ENCODE measurements at regions not wholly inside any gene's neighbourhood (a gene's known extent, or its start where the extent isn't known, plus 50 kb on each side); places are given as distances from the start of the nearest gene placed in this dataset.

DNA sequence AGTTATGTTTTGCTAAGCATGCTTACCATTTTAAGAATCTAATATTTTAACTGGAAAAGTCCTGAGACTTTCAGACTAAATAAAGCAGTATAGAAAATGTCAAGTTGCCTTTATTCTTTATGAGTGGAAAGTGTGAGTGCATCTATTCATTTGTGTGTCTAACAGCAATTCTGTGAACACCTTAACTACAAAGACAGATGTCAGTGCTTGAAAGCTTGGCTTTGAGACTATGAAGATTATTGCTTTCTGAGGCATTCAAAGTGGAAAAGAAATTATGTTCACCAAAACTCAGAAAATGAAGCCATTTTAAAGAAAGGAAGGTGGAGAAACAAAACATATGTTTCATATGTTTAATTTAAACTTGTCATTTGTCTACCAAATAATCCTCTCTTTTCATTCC is 294.5 kb upstream of the SEMA3C start:
- H3K9me2 ChIP-seq (replicated peaks; ENCODE audit: low read depth, low read length), result no peaks in the 10 kb centered on the region
- no peaks in the 10 kb centered on the region for H4K20me1 ChIP-seq (ENCODE audit: insufficient read depth, low read length, poor library complexity, severe bottlenecking)
- H3K4me2 ChIP-seq (ENCODE audit: low read depth, low read length, poor library complexity, severe bottlenecking), result no peak overlapping the region
- H3K4me1 ChIP-seq (ENCODE audit: insufficient read depth, low read length, poor library complexity, severe bottlenecking), result no peaks in the 10 kb centered on the region
- H3K36me3 ChIP-seq (ENCODE audit: insufficient read depth, low read length), result no peaks in the 10 kb centered on the region
- H3K79me2 ChIP-seq (ENCODE audit: insufficient read depth, low read length), result no peaks in the 10 kb centered on the region
- H3K27me3 ChIP-seq (ENCODE audit: insufficient read depth, low read length, poor library complexity, severe bottlenecking), result no peaks in the 10 kb centered on the region
- H3K9me3 ChIP-seq (ENCODE audit: insufficient read depth, low read depth, low read length), result no peaks in the 10 kb centered on the region
- H3K9ac ChIP-seq (ENCODE audit: low read depth, low read length, poor library complexity, severe bottlenecking), result no peak overlapping the region
- TF ChIP-seq EZH2phosphoT487 (IDR thresholded peaks at IDR 0.05; ENCODE audit: borderline replicate concordance), result no peak
- TF ChIP-seq, protein P1, sequence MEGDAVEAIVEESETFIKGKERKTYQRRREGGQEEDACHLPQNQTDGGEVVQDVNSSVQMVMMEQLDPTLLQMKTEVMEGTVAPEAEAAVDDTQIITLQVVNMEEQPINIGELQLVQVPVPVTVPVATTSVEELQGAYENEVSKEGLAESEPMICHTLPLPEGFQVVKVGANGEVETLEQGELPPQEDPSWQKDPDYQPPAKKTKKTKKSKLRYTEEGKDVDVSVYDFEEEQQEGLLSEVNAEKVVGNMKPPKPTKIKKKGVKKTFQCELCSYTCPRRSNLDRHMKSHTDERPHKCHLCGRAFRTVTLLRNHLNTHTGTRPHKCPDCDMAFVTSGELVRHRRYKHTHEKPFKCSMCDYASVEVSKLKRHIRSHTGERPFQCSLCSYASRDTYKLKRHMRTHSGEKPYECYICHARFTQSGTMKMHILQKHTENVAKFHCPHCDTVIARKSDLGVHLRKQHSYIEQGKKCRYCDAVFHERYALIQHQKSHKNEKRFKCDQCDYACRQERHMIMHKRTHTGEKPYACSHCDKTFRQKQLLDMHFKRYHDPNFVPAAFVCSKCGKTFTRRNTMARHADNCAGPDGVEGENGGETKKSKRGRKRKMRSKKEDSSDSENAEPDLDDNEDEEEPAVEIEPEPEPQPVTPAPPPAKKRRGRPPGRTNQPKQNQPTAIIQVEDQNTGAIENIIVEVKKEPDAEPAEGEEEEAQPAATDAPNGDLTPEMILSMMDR (conservative IDR thresholded peaks at IDR 0.05; ENCODE audit: low read length), result no peak
- no peak overlapping the region for H3K4me3 ChIP-seq (ENCODE audit: low read length, poor library complexity, severe bottlenecking)
- H3F3A ChIP-seq (ENCODE audit: low read depth), result no peaks in the 10 kb centered on the region
- no peak overlapping the region for H2AFZ ChIP-seq (ENCODE audit: low read length)

- H3K4me1 ChIP-seq (ENCODE audit: insufficient read depth, low read length, poor library complexity, severe bottlenecking), result no peaks in the 10 kb centered on the region
- H3K4me2 ChIP-seq (ENCODE audit: low read depth, low read length, poor library complexity, severe bottlenecking), result no peak overlapping the region
- no peaks in the 10 kb centered on the region for H3F3A ChIP-seq (ENCODE audit: low read depth)
- H3K9me3 ChIP-seq (ENCODE audit: insufficient read depth, low read depth, low read length), result no peaks in the 10 kb centered on the region
- H3K4me3 ChIP-seq (ENCODE audit: low read length, poor library complexity, severe bottlenecking), result no peak overlapping the region
- no peak overlapping the region for H3K9ac ChIP-seq (ENCODE audit: low read depth, low read length, poor library complexity, severe bottlenecking)
- no peaks in the 10 kb centered on the region for H3K9me2 ChIP-seq (replicated peaks; ENCODE audit: low read depth, low read length)
- H3K27me3 ChIP-seq (ENCODE audit: insufficient read depth, low read length, poor library complexity, severe bottlenecking), result no peaks in the 10 kb centered on the region
- H2AFZ ChIP-seq (ENCODE audit: low read length), result no peak overlapping the region
- TF ChIP-seq, protein P1 (conservative IDR thresholded peaks at IDR 0.05; ENCODE audit: low read length), result no peak
- no peak for TF ChIP-seq EZH2phosphoT487 (IDR thresholded peaks at IDR 0.05; ENCODE audit: borderline replicate concordance)
- no peaks in the 10 kb centered on the region for H3K36me3 ChIP-seq (ENCODE audit: insufficient read depth, low read length)
- H4K20me1 ChIP-seq (ENCODE audit: insufficient read depth, low read length, poor library complexity, severe bottlenecking), result no peaks in the 10 kb centered on the region
- no peaks in the 10 kb centered on the region for H3K79me2 ChIP-seq (ENCODE audit: insufficient read depth, low read length)
Observed at GRCh38 chr7:81211934-81212320, 293.1 kb upstream of the SEMA3C start.

DNA sequence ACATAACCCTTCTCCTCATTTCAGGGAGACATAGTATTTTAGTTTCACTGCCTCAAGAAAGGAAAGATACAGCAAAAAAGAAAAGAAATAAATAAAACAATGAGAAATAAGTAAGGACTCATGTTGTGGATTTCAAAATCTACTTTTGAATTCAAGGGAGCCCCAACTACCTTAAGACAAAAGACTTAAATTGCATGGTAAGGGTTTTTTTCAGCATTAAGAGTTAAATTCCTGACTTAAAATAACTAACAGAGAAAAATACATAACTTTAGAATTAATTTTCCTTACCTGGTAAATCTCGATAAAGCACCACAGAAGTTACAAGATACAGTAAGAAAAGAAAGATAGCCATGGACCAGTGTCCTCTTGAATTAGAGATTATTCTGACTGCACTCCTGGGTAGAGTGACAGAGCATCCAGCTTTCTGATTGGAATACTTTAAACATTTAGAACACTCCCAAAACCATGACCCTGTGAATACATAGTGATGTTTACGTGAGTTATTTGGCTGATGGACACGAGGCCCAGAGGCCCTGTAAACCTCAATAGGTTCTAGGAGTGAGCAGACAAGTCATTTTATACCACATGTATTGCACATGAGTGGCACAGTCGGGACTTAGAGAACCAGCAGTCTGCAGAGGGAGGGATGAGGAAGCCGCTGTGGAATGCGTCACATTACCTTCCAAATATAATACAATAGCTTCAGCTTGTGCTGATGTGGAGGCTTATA is 292.5 kb upstream of the SEMA3C start:
- Histone ChIP-seq H3K4me1 (ENCODE audit: insufficient read depth, low read length, poor library complexity, severe bottlenecking) (no peaks in the 10 kb centered on the region), H3K9me2 (replicated peaks; ENCODE audit: low read depth, low read length) (no peaks in the 10 kb centered on the region), H3K4me3 (ENCODE audit: low read length, poor library complexity, severe bottlenecking) (no peak overlapping the region), H3F3A (ENCODE audit: low read depth) (no peaks in the 10 kb centered on the region), H3K27me3 (ENCODE audit: insufficient read depth, low read length, poor library complexity, severe bottlenecking) (no peaks in the 10 kb centered on the region), H3K9me3 (ENCODE audit: insufficient read depth, low read depth, low read length) (no peaks in the 10 kb centered on the region), H2AFZ (ENCODE audit: low read length) (no peak overlapping the region), H3K79me2 (ENCODE audit: insufficient read depth, low read length) (no peaks in the 10 kb centered on the region), H3K36me3 (ENCODE audit: insufficient read depth, low read length) (no peaks in the 10 kb centered on the region), H3K9ac (ENCODE audit: low read depth, low read length, poor library complexity, severe bottlenecking) (no peak overlapping the region), H3K4me2 (ENCODE audit: low read depth, low read length, poor library complexity, severe bottlenecking) (no peak overlapping the region), H4K20me1 (ENCODE audit: insufficient read depth, low read length, poor library complexity, severe bottlenecking) (no peaks in the 10 kb centered on the region)
- TF ChIP-seq, protein P1 (conservative IDR thresholded peaks at IDR 0.05; ENCODE audit: low read length), result no peak
- no peak for TF ChIP-seq EZH2phosphoT487 (IDR thresholded peaks at IDR 0.05; ENCODE audit: borderline replicate concordance)
